ENCODE measurements at regions not wholly inside any gene's neighbourhood (a gene's known extent, or its start where the extent isn't known, plus 50 kb on each side); places are given as distances from the start of the nearest gene placed in this dataset.

- DNase-seq (ENCODE audit: low read depth, low spot score) = no peak
These were observed 89.6 kb upstream of the THBS1 start for GRCh38 chr15:39491115-39491885.

GRCh38 chr15:39491886-39492490 is 88.9 kb upstream of the THBS1 start:
- no peak for DNase-seq (ENCODE audit: low read depth, low spot score)

- no peak for DNase-seq (ENCODE audit: low read depth, low spot score)
These were observed 87.3 kb upstream of the THBS1 start for GRCh38 chr15:39493424-39494067.

GRCh38 chr15:39494462-39494861 is 86.4 kb upstream of the THBS1 start:
- DNase-seq (ENCODE audit: low read depth, low spot score) = no peak

- no peak for DNase-seq (ENCODE audit: low read depth, low spot score)
These were observed 84.7 kb upstream of the THBS1 start for GRCh38 chr15:39495871-39496840.

- no peak for DNase-seq (ENCODE audit: low read depth, low spot score)
These were observed 83.7 kb upstream of the THBS1 start for GRCh38 chr15:39497016-39497758.

- DNase-seq (ENCODE audit: low read depth, low spot score) = no peak
These were observed 82.9 kb upstream of the THBS1 start for GRCh38 chr15:39497759-39498565.

GRCh38 chr15:39498629-39499028 is 82.2 kb upstream of the THBS1 start:
- DNase-seq (ENCODE audit: low read depth, low spot score) = no peak

GRCh38 chr15:39499042-39499441 is 81.8 kb upstream of the THBS1 start:
- DNase-seq (ENCODE audit: low read depth, low spot score) = no peak

GRCh38 chr15:39499681-39500080 is 81.2 kb upstream of the THBS1 start:
- DNase-seq (ENCODE audit: low read depth, low spot score) = no peak

- DNase-seq (ENCODE audit: low read depth, low spot score) = no peak
These were observed 79.4 kb upstream of the THBS1 start for GRCh38 chr15:39501366-39502081.

- DNase-seq (ENCODE audit: low read depth, low spot score) = no peak
These were observed 78.8 kb upstream of the THBS1 start for GRCh38 chr15:39502082-39502447.

GRCh38 chr15:39502611-39503195 is 78.2 kb upstream of the THBS1 start:
- no peak for DNase-seq (ENCODE audit: low read depth, low spot score)

- DNase-seq (ENCODE audit: low read depth, low spot score) = no peak
These were observed 77.4 kb upstream of the THBS1 start for GRCh38 chr15:39503526-39503925.

GRCh38 chr15:39504808-39505207 is 76.1 kb upstream of the THBS1 start:
- DNase-seq (ENCODE audit: low read depth, low spot score) = no peak

- no peak for DNase-seq (ENCODE audit: low read depth, low spot score)
These were observed 74.7 kb upstream of the THBS1 start for GRCh38 chr15:39506146-39506545.

GRCh38 chr15:39508536-39508935 is 72.3 kb upstream of the THBS1 start:
- DNase-seq (ENCODE audit: low read depth, low spot score) = no peak

GRCh38 chr15:39510001-39510701 is 70.7 kb upstream of the THBS1 start:
- no peak for DNase-seq (ENCODE audit: low read depth, low spot score)
